ENCODE measurements at regions not wholly inside any gene's neighbourhood (a gene's known extent, or its start where the extent isn't known, plus 50 kb on each side); places are given as distances from the start of the nearest gene placed in this dataset.

GRCh38 chr6:91538622-91539021, 951.8 kb upstream of the MAP3K7 start:
- no peaks in the 10 kb centered on the region for H3K9me3 ChIP-seq
- TF ChIP-seq POLR2A (IDR thresholded peaks at IDR 0.05) (no peak), EP300 (IDR thresholded peaks at IDR 0.05) (no peak), CTCF (IDR thresholded peaks at IDR 0.05) (no peak), POLR2AphosphoS5 (IDR thresholded peaks at IDR 0.05) (no peak)
- 69% methylated on average over 4 of the region's 4 CpGs for WGBS, 2 donors
- no peaks in the 10 kb centered on the region for H3K4me1 ChIP-seq
- DNase-seq, result no peak
- H3K36me3 ChIP-seq, result no peaks in the 10 kb centered on the region
- no peaks in the 10 kb centered on the region for H3K27me3 ChIP-seq
- no peak for ATAC-seq (ENCODE audit: low FRiP score in 2 of 2)
- H3K4me3 ChIP-seq, result no peak overlapping the region
- no peak overlapping the region for H3K27ac ChIP-seq

GRCh38 chr6:91534614-91535013, 947.7 kb upstream of the MAP3K7 start:
- DNase-seq, result no peak
- WGBS, 2 donors, result 66 to 68% methylated on average over 2 of the region's 2 CpGs
- TF ChIP-seq POLR2AphosphoS5 (IDR thresholded peaks at IDR 0.05) (no peak), EP300 (IDR thresholded peaks at IDR 0.05) (no peak), POLR2A (IDR thresholded peaks at IDR 0.05) (no peak), CTCF (IDR thresholded peaks at IDR 0.05) (no peak)
- Histone ChIP-seq H3K27me3 (no peaks in the 10 kb centered on the region), H3K27ac (no peak overlapping the region), H3K4me3 (no peak overlapping the region), H3K4me1 (no peaks in the 10 kb centered on the region), H3K36me3 (no peaks in the 10 kb centered on the region), H3K9me3 (no peaks in the 10 kb centered on the region)
- ATAC-seq (ENCODE audit: low FRiP score in 2 of 2), result no peak

GRCh38 chr6:91523511-91523910, 936.6 kb upstream of the MAP3K7 start:
- Histone ChIP-seq H3K27me3 (no peaks in the 10 kb centered on the region), H3K36me3 (no peaks in the 10 kb centered on the region), H3K4me1 (no peaks in the 10 kb centered on the region), H3K9me3 (no peaks in the 10 kb centered on the region), H3K4me3 (no peak overlapping the region), H3K27ac (no peak overlapping the region)
- no peak for TF ChIP-seq POLR2A (IDR thresholded peaks at IDR 0.05)
- no peak for TF ChIP-seq EP300 (IDR thresholded peaks at IDR 0.05)
- no peak for TF ChIP-seq POLR2AphosphoS5 (IDR thresholded peaks at IDR 0.05)
- TF ChIP-seq CTCF (IDR thresholded peaks at IDR 0.05), result no peak
- WGBS, 2 donors, result 66 to 71% methylated on average over 3 of the region's 3 CpGs
- no peak for DNase-seq
- no peak for ATAC-seq (ENCODE audit: low FRiP score in 2 of 2)

- H3K4me1 ChIP-seq, result no peaks in the 10 kb centered on the region
- H3K27ac ChIP-seq, result no peak overlapping the region
- H3K9me3 ChIP-seq, result no peaks in the 10 kb centered on the region
- no peaks in the 10 kb centered on the region for H3K36me3 ChIP-seq
- TF ChIP-seq POLR2AphosphoS5 (IDR thresholded peaks at IDR 0.05) (no peak), CTCF (IDR thresholded peaks at IDR 0.05) (no peak), POLR2A (IDR thresholded peaks at IDR 0.05) (no peak), EP300 (IDR thresholded peaks at IDR 0.05) (no peak)
- H3K4me3 ChIP-seq, result no peak overlapping the region
- no peak for ATAC-seq (ENCODE audit: low FRiP score in 2 of 2)
- no peak for DNase-seq
- H3K27me3 ChIP-seq, result no peaks in the 10 kb centered on the region
Measured at GRCh38 chr6:91521999-91522398, 935.1 kb upstream of the MAP3K7 start.

- H3K27ac ChIP-seq, result no peak overlapping the region
- 74 to 77% methylated on average over 2 of the region's 2 CpGs for WGBS, 2 donors
- H3K4me1 ChIP-seq, result no peaks in the 10 kb centered on the region
- TF ChIP-seq POLR2AphosphoS5 (IDR thresholded peaks at IDR 0.05), result no peak
- TF ChIP-seq POLR2A (IDR thresholded peaks at IDR 0.05), result no peak
- no peak for TF ChIP-seq EP300 (IDR thresholded peaks at IDR 0.05)
- TF ChIP-seq CTCF (IDR thresholded peaks at IDR 0.05), result no peak
- DNase-seq (no peak), ATAC-seq (ENCODE audit: low FRiP score in 2 of 2) (no peak)
- no peaks in the 10 kb centered on the region for H3K9me3 ChIP-seq
- H3K36me3 ChIP-seq, result no peaks in the 10 kb centered on the region
- H3K4me3 ChIP-seq, result no peak overlapping the region
- H3K27me3 ChIP-seq, result no peaks in the 10 kb centered on the region
Measured at GRCh38 chr6:91509711-91510110, 922.8 kb upstream of the MAP3K7 start.

Data from upper lobe of left lung (tissue), 6 donors.